Activated B cell treated with CpG ODN at 0.5 μM for 24 hours (primary cell): ENCODE measurements at regions not wholly inside any gene's neighbourhood (a gene's known extent, or its start where the extent isn't known, plus 50 kb on each side); places are given as distances from the start of the nearest gene placed in this dataset.

ENCODE experiments used
- ATAC-seq: fragments of 200-7000 bp; cut with Tn5 transposase; one replicate; pipeline ENCODE4 v1.10.0; 2021; ENCODE audit warnings: low read depth, mild to moderate bottlenecking, moderate library complexity
- CTCF ChIA-PET: fragments of 350-600 bp; sonication (Branson Sonifier 250); formaldehyde crosslinking; loops from one replicate; lab custom pipeline; 2021; ENCODE audit warnings: antibody characterized with exemption; lab: Charles Lee
- POLR2A ChIA-PET: fragments of 350-600 bp; sonication (Branson Sonifier 250); formaldehyde crosslinking; loops from one replicate; lab custom pipeline; 2021; ENCODE audit warnings: antibody characterized with exemption; lab: Charles Lee
- DNase-seq: peaks from one replicate; pipeline ENCODE4 v3.0.0; 2022
- H3K27ac Mint-ChIP-seq: one replicate; pipeline ENCODE4 v1.8.0; 2020; ENCODE audit warnings: mixed read lengths
- H3K27me3 Mint-ChIP-seq: one replicate; pipeline ENCODE4 v1.8.0; 2021; ENCODE audit warnings: mixed read lengths
- H3K36me3 Mint-ChIP-seq: one replicate; pipeline ENCODE4 v1.8.0; 2021; ENCODE audit warnings: low read depth, mixed read lengths
- H3K4me1 Mint-ChIP-seq: one replicate; pipeline ENCODE4 v1.8.0; 2021; ENCODE audit warnings: mixed read lengths
- H3K4me3 Mint-ChIP-seq: one replicate; pipeline ENCODE4 v1.8.0; 2020; ENCODE audit warnings: mild to moderate bottlenecking, mixed read lengths
- H3K9me3 Mint-ChIP-seq: one replicate; pipeline ENCODE4 v1.8.0; 2020; ENCODE audit warnings: mixed read lengths
- intact Hi-C: fragments of 100-400 bp; cut with micrococcal nuclease; formaldehyde crosslinking; loops from one replicate; pipeline ENCODE4 v1.15.1; 2024
- TF ChIP-seq, protein P1 (sequence below): fragments of 200-600 bp; IDR thresholded peaks from one replicate; pipeline ENCODE4 v1.8.0; 2022; ENCODE audit warnings: antibody characterized with exemption, mild to moderate bottlenecking

DNA sequence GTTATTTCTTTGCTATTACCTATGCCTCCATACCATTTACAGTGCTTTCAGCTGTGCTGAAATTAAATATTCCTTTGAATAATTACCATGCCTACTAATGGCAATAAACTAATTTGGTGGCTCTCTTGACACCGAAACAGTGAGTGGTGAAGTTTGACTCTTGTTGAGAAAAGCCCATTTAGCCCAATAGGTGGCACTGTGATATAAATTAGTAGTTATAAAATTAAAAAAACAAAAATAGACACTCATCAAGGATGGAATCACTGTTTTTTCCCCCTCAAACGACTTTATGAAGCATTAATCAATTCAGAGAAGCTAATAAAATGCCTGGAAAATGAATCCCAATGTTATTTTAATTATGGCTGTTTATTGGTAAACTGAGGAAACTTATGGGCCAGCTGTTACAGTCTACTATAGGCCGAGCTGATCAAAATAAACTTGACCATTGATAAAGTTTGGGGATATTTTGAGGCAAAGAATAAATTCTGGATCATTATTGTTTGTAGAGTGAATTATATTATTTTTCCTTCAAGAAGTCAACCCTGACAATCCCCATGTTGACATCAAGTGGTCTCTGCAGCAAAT is 339.6 kb downstream of the TRIB2 start:
- peaks cover 16% of the 10 kb centered on the region for H3K27me3 Mint-ChIP-seq
- no peak overlapping the region for H3K4me3 Mint-ChIP-seq
- intact Hi-C loops: no loop called here
- ChIA-PET CTCF (interaction anchor here (0.6 kb wide), 1 partner anchor 16 kb away, joined by 3 read pairs; no protein-coding TSS in a partner anchor), POLR2A (no interaction called here)
- no peaks in the 10 kb centered on the region for H3K36me3 Mint-ChIP-seq
- TF ChIP-seq, protein P1, sequence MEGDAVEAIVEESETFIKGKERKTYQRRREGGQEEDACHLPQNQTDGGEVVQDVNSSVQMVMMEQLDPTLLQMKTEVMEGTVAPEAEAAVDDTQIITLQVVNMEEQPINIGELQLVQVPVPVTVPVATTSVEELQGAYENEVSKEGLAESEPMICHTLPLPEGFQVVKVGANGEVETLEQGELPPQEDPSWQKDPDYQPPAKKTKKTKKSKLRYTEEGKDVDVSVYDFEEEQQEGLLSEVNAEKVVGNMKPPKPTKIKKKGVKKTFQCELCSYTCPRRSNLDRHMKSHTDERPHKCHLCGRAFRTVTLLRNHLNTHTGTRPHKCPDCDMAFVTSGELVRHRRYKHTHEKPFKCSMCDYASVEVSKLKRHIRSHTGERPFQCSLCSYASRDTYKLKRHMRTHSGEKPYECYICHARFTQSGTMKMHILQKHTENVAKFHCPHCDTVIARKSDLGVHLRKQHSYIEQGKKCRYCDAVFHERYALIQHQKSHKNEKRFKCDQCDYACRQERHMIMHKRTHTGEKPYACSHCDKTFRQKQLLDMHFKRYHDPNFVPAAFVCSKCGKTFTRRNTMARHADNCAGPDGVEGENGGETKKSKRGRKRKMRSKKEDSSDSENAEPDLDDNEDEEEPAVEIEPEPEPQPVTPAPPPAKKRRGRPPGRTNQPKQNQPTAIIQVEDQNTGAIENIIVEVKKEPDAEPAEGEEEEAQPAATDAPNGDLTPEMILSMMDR: no peak
- no peaks in the 10 kb centered on the region for H3K9me3 Mint-ChIP-seq
- DNase-seq (no peak), ATAC-seq (no peak)
- no peak overlapping the region for H3K27ac Mint-ChIP-seq
- no peaks in the 10 kb centered on the region for H3K4me1 Mint-ChIP-seq

DNA sequence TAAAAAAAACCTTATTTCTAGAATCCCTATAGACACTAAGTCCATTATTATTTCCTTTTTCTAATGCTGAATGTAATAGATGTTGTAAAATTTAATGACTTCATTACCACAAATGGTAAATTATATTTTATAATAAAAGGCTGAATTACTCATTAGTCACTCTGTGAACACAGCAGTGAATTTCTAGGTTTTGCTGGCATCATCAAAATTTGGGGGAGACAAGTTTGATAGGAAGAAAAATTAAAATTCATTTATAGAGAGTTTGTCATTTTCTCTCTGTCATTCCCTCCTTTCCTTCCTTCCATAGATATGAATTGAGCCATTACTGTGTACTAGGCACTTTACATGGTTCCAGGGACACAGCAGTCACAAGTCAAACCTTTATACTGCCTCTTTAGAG is 340.9 kb downstream of the TRIB2 start:
- ATAC-seq: no peak
- Mint-ChIP-seq H3K4me3 (no peak overlapping the region), H3K36me3 (no peaks in the 10 kb centered on the region), H3K9me3 (no peaks in the 10 kb centered on the region), H3K27me3 (peaks cover 16% of the 10 kb centered on the region), H3K27ac (no peak overlapping the region), H3K4me1 (no peaks in the 10 kb centered on the region)
- no peak for DNase-seq
- CTCF ChIA-PET: no interaction called here
- POLR2A ChIA-PET: no interaction called here
- intact Hi-C loops: no loop called here
- TF ChIP-seq, protein P1: no peak

DNA sequence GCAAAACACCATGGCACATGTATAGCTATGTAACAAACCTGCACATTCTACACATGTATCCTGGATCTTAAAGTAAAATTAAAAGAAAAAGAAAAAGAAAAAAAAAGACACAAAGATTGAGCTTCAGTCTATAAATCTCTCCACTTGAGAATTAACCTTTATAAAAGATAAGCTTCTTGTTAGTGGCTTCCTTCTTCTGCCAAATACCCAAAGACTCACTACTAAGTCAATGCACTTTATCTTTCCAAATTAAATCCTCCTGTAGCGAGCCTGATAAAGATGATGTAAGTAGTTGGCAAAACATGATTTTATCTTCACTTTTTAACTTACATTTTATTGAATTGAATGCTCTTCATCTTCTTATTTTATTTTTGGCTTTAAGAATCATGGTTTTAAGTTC is 349.9 kb downstream of the TRIB2 start:
- no peak overlapping the region for H3K27ac Mint-ChIP-seq
- ATAC-seq (no peak), DNase-seq (no peak)
- ChIA-PET CTCF (no interaction called here), POLR2A (no interaction called here)
- no peaks in the 10 kb centered on the region for H3K4me1 Mint-ChIP-seq
- intact Hi-C loops: no loop called here
- TF ChIP-seq, protein P1: no peak
- H3K9me3 Mint-ChIP-seq: no peaks in the 10 kb centered on the region
- H3K27me3 Mint-ChIP-seq: peaks cover 4% of the 10 kb centered on the region
- no peak overlapping the region for H3K4me3 Mint-ChIP-seq
- H3K36me3 Mint-ChIP-seq: no peaks in the 10 kb centered on the region

DNA sequence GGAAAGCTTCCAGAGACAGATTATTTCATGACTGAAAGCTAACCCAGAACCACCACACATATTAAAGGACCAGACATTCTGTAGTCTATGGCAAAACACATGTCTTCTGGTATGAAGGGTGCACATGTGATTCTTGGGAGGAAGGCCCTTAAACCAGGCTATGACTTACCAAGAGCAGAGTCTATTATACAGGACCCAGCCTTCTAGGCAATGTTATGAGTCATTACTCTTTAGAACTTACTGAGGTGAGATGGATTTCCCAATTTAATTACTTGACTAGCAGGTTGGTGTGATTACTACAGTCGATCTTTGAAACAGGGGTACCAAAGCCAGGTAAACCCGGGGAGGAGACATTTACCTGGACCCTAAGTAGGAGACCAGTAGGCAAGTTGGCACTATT is 350.8 kb downstream of the TRIB2 start:
- no peak for DNase-seq
- intact Hi-C loops: no loop called here
- Mint-ChIP-seq H3K36me3 (no peaks in the 10 kb centered on the region), H3K27ac (no peak overlapping the region), H3K4me3 (no peak overlapping the region), H3K27me3 (peaks cover 4% of the 10 kb centered on the region), H3K9me3 (no peaks in the 10 kb centered on the region), H3K4me1 (no peaks in the 10 kb centered on the region)
- TF ChIP-seq, protein P1: no peak
- no peak for ATAC-seq
- CTCF ChIA-PET: no interaction called here
- POLR2A ChIA-PET: no interaction called here

DNA sequence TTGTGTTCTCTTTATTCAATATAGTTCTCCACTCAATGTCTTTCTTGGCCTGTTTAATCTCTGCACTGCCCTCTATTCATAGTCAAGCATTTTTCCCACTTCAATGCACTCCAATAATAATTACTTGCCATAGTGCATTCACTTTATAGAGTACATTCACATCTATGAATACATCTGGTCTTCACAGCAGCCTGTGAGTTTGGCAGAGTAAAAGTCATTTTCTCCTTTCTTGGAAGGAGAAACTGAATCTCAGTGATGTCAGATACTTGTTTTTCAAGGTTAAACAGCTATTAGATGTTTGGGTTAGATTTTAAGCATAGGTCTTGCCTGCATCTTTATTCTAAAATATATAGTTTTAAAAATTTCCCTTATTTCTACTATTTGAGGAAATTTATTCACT is 373.2 kb downstream of the TRIB2 start:
- Mint-ChIP-seq H3K36me3 (no peaks in the 10 kb centered on the region), H3K27ac (no peak overlapping the region), H3K27me3 (peaks cover 5% of the 10 kb centered on the region), H3K4me3 (no peak overlapping the region), H3K4me1 (no peaks in the 10 kb centered on the region), H3K9me3 (no peaks in the 10 kb centered on the region)
- DNase-seq: no peak
- intact Hi-C loops: no loop called here
- ATAC-seq: no peak
- TF ChIP-seq, protein P1: no peak
- CTCF ChIA-PET: no interaction called here
- POLR2A ChIA-PET: no interaction called here
